Tibial nerve (tissue), 4 donors: ENCODE measurements at regions not wholly inside any gene's neighbourhood (a gene's known extent, or its start where the extent isn't known, plus 50 kb on each side); places are given as distances from the start of the nearest gene placed in this dataset.

Experiments used
- CTCF ChIP-seq, 5 experiments: fragments of 200-600 bp in 3 of 5; fragments of 450-650 bp in 2 of 5; sonication (generic) in 3 of 5; IDR thresholded peaks; one replicate each; pipeline ENCODE4 v1.5.1; 2016 to 2019; ENCODE audit warnings: antibody characterized with exemption in 5 of 5, mild to moderate bottlenecking in 3 of 5, moderate library complexity in 2 of 5
- EP300 ChIP-seq, 2 donors: sonication (generic); formaldehyde crosslinking; IDR thresholded peaks; one replicate each; pipeline ENCODE4 v1.6.1; 2017; ENCODE audit warnings: antibody characterized with exemption in 2 of 2, mild to moderate bottlenecking in 1 of 2
- POLR2A ChIP-seq, 2 donors: fragments of 450-650 bp; IDR thresholded peaks; one replicate each; pipeline ENCODE4 v1.6.1; 2017; ENCODE audit warnings: antibody characterized with exemption in 2 of 2, mild to moderate bottlenecking in 2 of 2, moderate library complexity in 2 of 2

DNA sequence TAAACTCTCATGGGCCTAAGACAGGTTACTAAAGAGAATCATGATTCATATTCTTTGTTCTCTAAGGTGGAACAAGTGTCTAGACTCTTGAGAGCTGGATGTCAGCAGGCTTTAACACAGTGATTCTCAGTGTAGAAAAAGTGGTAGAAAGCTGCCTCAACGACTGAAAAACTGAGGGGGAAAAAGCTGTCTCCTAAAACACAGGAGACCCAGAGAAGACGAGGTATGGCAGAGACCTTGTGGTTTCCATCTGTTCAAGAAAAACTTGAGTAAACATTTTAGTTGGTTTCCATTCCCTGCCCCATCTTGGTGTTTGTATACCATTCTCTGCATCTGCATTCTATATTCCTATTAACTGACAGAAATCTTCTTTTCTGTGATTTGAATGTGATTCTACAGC is 57.6 kb upstream of the MAP3K7 start:
- TF ChIP-seq CTCF (IDR thresholded peaks at IDR 0.05) (no peak), POLR2A (IDR thresholded peaks at IDR 0.05) (no peak), EP300 (IDR thresholded peaks at IDR 0.05) (no peak)
